IMR-90 (cell line): ENCODE measurements at regions not wholly inside any gene's neighbourhood (a gene's known extent, or its start where the extent isn't known, plus 50 kb on each side); places are given as distances from the start of the nearest gene placed in this dataset.

ENCODE experiments used
- ATAC-seq: fragments of 200-7000 bp; cut with Tn5 transposase; 2 replicates; pipeline ENCODE4 v1.9.1; 2020; ENCODE audit warnings: low read depth, mild to moderate bottlenecking, moderate library complexity
- BruUV-seq: library from RNA; stranded (reverse); fragments of 400-500 nt; replicated peaks from 2 replicates; lab custom pipeline; 2021; lab: Mats Ljungman, UMichigan
- CTCF ChIA-PET: fragments of 300-600 bp; formaldehyde crosslinking; extraction: SDS; loops from one replicate; lab custom pipeline; 2021; ENCODE audit warnings: antibody characterized with exemption; lab: Yijun Ruan, JAX
- POLR2A ChIA-PET: fragments of 300-600 bp; sonication (Branson Sonifier 250); formaldehyde crosslinking; loops from one replicate; lab custom pipeline; 2022; ENCODE audit warnings: antibody characterized with exemption; ENCODE audit not compliant: unreplicated experiment; lab: Charles Lee
- DNase-seq: peaks from one replicate; pipeline ENCODE4 v3.0.0; 2013
- H2AFZ ChIP-seq: replicated peaks from 2 replicates; pipeline ENCODE3; 2013; ENCODE audit warnings: low read length, mild to moderate bottlenecking; ENCODE audit not compliant: poor library complexity
- H2AK5ac ChIP-seq: 2 replicates; pipeline ENCODE4 v1.6.1; 2013; ENCODE audit warnings: low read depth, low read length, inconsistent platforms
- H2AK9ac ChIP-seq: replicated peaks from 2 replicates; pipeline ENCODE3; 2013; ENCODE audit warnings: mild to moderate bottlenecking, low read depth, low read length, moderate library complexity; ENCODE audit not compliant: poor library complexity
- H2BK120ac ChIP-seq: 2 replicates; pipeline ENCODE4 v1.6.1; 2013; ENCODE audit warnings: low read depth, low read length, inconsistent platforms
- H2BK15ac ChIP-seq: 3 replicates; pipeline ENCODE4 v1.6.1; 2013; ENCODE audit warnings: low read depth, low read length, inconsistent platforms
- H2BK20ac ChIP-seq: 2 replicates; pipeline ENCODE4 v1.6.1; 2013; ENCODE audit warnings: low read depth, mild to moderate bottlenecking, inconsistent platforms, low read length, moderate library complexity
- H2BK5ac ChIP-seq: 2 replicates; pipeline ENCODE4 v1.6.1; 2013; ENCODE audit warnings: mild to moderate bottlenecking, low read depth, low read length, inconsistent platforms; ENCODE audit not compliant: poor library complexity, severe bottlenecking
- H3K14ac ChIP-seq: replicated peaks from 2 replicates; pipeline ENCODE4 v1.6.1; 2013; ENCODE audit warnings: low read depth, low read length, inconsistent platforms
- H3K18ac ChIP-seq: 2 replicates; pipeline ENCODE4 v1.6.1; 2013; ENCODE audit warnings: low read depth, low read length, control low read depth
- H3K23ac ChIP-seq: 2 replicates; pipeline ENCODE4 v1.6.1; 2013; ENCODE audit warnings: low read depth, low read length, inconsistent platforms
- H3K27ac ChIP-seq: 2 replicates; pipeline ENCODE4 v1.5.1; 2013; ENCODE audit warnings: mild to moderate bottlenecking, control low read depth, low read length; ENCODE audit not compliant: insufficient read depth
- H3K27me3 ChIP-seq: 2 replicates; pipeline ENCODE4 v1.6.1; 2013; ENCODE audit warnings: low read length; ENCODE audit not compliant: control insufficient read depth, insufficient read depth
- H3K36me3 ChIP-seq: 2 replicates; pipeline ENCODE4 v1.6.1; 2013; ENCODE audit warnings: low read length, mixed read lengths; ENCODE audit not compliant: control insufficient read depth, insufficient read depth
- H3K4ac ChIP-seq: 2 replicates; pipeline ENCODE4 v1.6.1; 2013; ENCODE audit warnings: low read depth, low read length, inconsistent platforms
- H3K4me1 ChIP-seq: 2 replicates; pipeline ENCODE4 v1.6.1; 2013; ENCODE audit warnings: low read length, mixed read lengths; ENCODE audit not compliant: control insufficient read depth, insufficient read depth
- H3K4me2 ChIP-seq: 2 replicates; pipeline ENCODE4 v1.6.1; 2013; ENCODE audit warnings: low read depth, mild to moderate bottlenecking, control low read depth, low read length, moderate library complexity
- H3K4me3 ChIP-seq: 2 replicates; pipeline ENCODE4 v1.5.1; 2013; ENCODE audit warnings: low read depth, mild to moderate bottlenecking, control low read depth, low read length, moderate library complexity; ENCODE audit not compliant: insufficient read depth
- H3K56ac ChIP-seq: 2 replicates; pipeline ENCODE4 v1.6.1; 2013; ENCODE audit warnings: low read length, inconsistent platforms; ENCODE audit not compliant: insufficient read depth; ENCODE audit errors: extremely low read depth
- H3K79me1 ChIP-seq, 2 experiments: 2 replicates each; pipeline ENCODE4 v1.6.1; 2013; ENCODE audit warnings: low read length in 2 of 2, inconsistent platforms in 1 of 2, low read depth in 1 of 2
- H3K9ac ChIP-seq: 2 replicates; pipeline ENCODE4 v1.6.1; 2013; ENCODE audit warnings: low read depth, low read length, control low read depth
- H3K9me1 ChIP-seq: 2 replicates; pipeline ENCODE4 v1.6.1; 2013; ENCODE audit warnings: low read length, inconsistent platforms; ENCODE audit not compliant: insufficient read depth
- H3K9me3 ChIP-seq: 2 replicates; pipeline ENCODE4 v1.6.1; 2013; ENCODE audit warnings: low read length; ENCODE audit not compliant: control insufficient read depth, insufficient read depth
- H4K20me1 ChIP-seq: 2 replicates; pipeline ENCODE4 v1.6.1; 2013; ENCODE audit warnings: low read length, inconsistent platforms; ENCODE audit not compliant: insufficient read depth
- H4K5ac ChIP-seq: 2 replicates; pipeline ENCODE4 v1.6.1; 2013; ENCODE audit warnings: mild to moderate bottlenecking, low read depth, low read length, control low read depth
- H4K8ac ChIP-seq, 2 experiments: 2 replicates each; pipeline ENCODE4 v1.6.1; 2013; ENCODE audit warnings: low read depth in 2 of 2, low read length in 2 of 2, control low read depth in 1 of 2, inconsistent platforms in 1 of 2
- H4K91ac ChIP-seq: 2 replicates; pipeline ENCODE4 v1.6.1; 2013; ENCODE audit warnings: low read depth, low read length, inconsistent platforms; ENCODE audit not compliant: insufficient read depth
- BHLHE40 ChIP-seq: fragments of 150-350 bp; IDR thresholded peaks from 2 replicates; pipeline ENCODE4 v1.6.1; 2016; ENCODE audit warnings: mild to moderate bottlenecking, low read depth, low read length
- CEBPB ChIP-seq: IDR thresholded peaks from 2 replicates; pipeline ENCODE4 v1.6.1; 2012; ENCODE audit warnings: low read depth, low read length, improper control_type of control experiment
- CHD1 ChIP-seq: IDR thresholded peaks from 2 replicates; pipeline ENCODE4 v1.6.1; 2012; ENCODE audit warnings: low read depth, low read length, improper control_type of control experiment
- FOS ChIP-seq: fragments of 150-350 bp; IDR thresholded peaks from 2 replicates; pipeline ENCODE4 v1.6.1; 2016; ENCODE audit warnings: low read depth, low read length
- MAFK ChIP-seq: IDR thresholded peaks from 2 replicates; pipeline ENCODE4 v1.6.1; 2012; ENCODE audit warnings: low read depth, low read length, improper control_type of control experiment
- MAZ ChIP-seq: IDR thresholded peaks from 2 replicates; pipeline ENCODE4 v1.6.1; 2012; ENCODE audit warnings: low read depth, mild to moderate bottlenecking, low read length, improper control_type of control experiment, moderate library complexity, borderline replicate concordance
- MXI1 ChIP-seq: IDR thresholded peaks from 2 replicates; pipeline ENCODE4 v1.6.1; 2012; ENCODE audit warnings: low read depth, mild to moderate bottlenecking, low read length, moderate library complexity, borderline replicate concordance
- NFE2L2 ChIP-seq: fragments of 150-350 bp; IDR thresholded peaks from 2 replicates; pipeline ENCODE4 v1.6.1; 2016; ENCODE audit warnings: low read depth, mild to moderate bottlenecking, low read length
- POLR2A ChIP-seq: IDR thresholded peaks from 2 replicates; pipeline ENCODE4 v1.6.1; 2012; ENCODE audit warnings: mild to moderate bottlenecking, low read depth, low read length
- RAD21 ChIP-seq: IDR thresholded peaks from 2 replicates; pipeline ENCODE4 v1.6.1; 2012; ENCODE audit warnings: low read length, improper control_type of control experiment
- RCOR1 ChIP-seq: IDR thresholded peaks from 2 replicates; pipeline ENCODE4 v1.6.1; 2012; ENCODE audit warnings: mild to moderate bottlenecking, low read length, improper control_type of control experiment; ENCODE audit not compliant: insufficient replicate concordance
- RFX5 ChIP-seq: IDR thresholded peaks from 2 replicates; pipeline ENCODE4 v1.8.0; 2012; ENCODE audit warnings: low read depth, mild to moderate bottlenecking, low read length, moderate library complexity
- SMC3 ChIP-seq: fragments of 150-350 bp; IDR thresholded peaks from 2 replicates; pipeline ENCODE4 v1.6.1; 2016; ENCODE audit warnings: low read depth, mild to moderate bottlenecking, antibody characterized with exemption, low read length, moderate library complexity
- WGBS, 2 experiments: methylation state at CpG; one replicate each; pipeline versions ENCODE4 v1.1.5 to v1.1.7; 2013; ENCODE audit warnings: missing lambda C conversion rate in 2 of 2; ENCODE audit not compliant: insufficient read length in 1 of 2; ENCODE audit errors: extremely low coverage in 2 of 2; 5-methylcytosine and 5-hydroxymethylcytosine counted together
- dilution Hi-C: fragments of 300-500 bp; cut with HindIII; formaldehyde crosslinking; loops from one replicate; pipeline ENCODE4 v1.14.3; 2018; ENCODE audit warnings: low sequenced_read_pairs; ENCODE audit not compliant: unreplicated experiment
- in situ Hi-C: fragments of 300-500 bp; cut with MboI; formaldehyde crosslinking; loops from 3 replicates; pipeline ENCODE4 v1.14.3; 2019; ENCODE audit warnings: low sequenced_read_pairs, inconsistent platforms, mixed read lengths
- intact Hi-C: fragments of 100-400 bp; cut with micrococcal nuclease; formaldehyde crosslinking; loops from 2 replicates; pipeline ENCODE4 v1.10.0; 2022
- TF ChIP-seq, protein P1 (sequence below): conservative IDR thresholded peaks from 2 replicates; pipeline ENCODE4 v1.5.1; 2012; ENCODE audit warnings: mild to moderate bottlenecking, low read depth, low read length, improper control_type of control experiment
- TF ChIP-seq, protein P2 (sequence below): fragments of 150-350 bp; IDR thresholded peaks from 2 replicates; pipeline ENCODE4 v1.6.1; 2016; ENCODE audit warnings: low read depth, mild to moderate bottlenecking, low read length, moderate library complexity, borderline replicate concordance
- TF ChIP-seq, protein P3 (sequence below): fragments of 150-350 bp; IDR thresholded peaks from 2 replicates; pipeline ENCODE4 v1.6.1; 2017; ENCODE audit warnings: mild to moderate bottlenecking, antibody characterized with exemption, low read length, low read depth

DNA sequence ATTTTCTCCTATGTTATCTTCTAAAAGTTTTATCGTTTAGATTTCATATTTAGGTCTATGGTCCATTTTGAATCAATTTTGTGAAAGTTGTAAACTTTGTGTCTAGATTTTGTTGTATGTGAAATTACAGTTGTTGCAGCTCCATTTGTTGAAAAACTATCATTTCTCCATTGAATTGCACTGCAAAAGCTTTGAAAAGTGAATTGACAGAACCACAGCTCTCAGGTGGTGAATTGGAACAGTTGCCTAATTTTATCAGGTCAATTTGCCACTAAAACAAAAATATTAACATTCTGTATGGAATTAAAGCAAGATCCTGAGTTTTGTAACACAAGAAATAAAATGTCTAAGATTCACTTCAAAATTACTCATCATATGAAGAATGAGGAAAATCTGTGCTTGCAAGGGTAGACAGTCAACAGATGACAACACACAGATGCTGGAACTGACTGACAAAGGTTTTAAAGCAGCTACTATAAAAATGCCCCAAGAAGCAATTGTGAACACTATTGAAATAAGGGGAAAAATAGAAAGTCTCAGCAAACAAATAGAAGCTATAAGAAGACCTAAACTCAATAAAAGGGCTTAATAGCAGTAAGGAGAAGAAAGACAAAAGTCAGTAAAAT, 346.7 kb downstream of the PAX1 start:
- H2BK20ac ChIP-seq, result no peak overlapping the region
- no peak overlapping the region for H3K56ac ChIP-seq
- intact Hi-C loops, result no loop called here
- H2BK5ac ChIP-seq, result no peak overlapping the region
- no peak overlapping the region for H2AK9ac ChIP-seq
- no peak overlapping the region for H3K4me2 ChIP-seq
- no peaks in the 10 kb centered on the region for H4K20me1 ChIP-seq
- no TSS peak for BruUV-seq
- H3K14ac ChIP-seq, result no peak overlapping the region
- no peak for ATAC-seq
- H3K9ac ChIP-seq, result no peak overlapping the region
- H2AFZ ChIP-seq, result no peak overlapping the region
- H3K23ac ChIP-seq, result no peak overlapping the region
- H3K9me1 ChIP-seq, result no peaks in the 10 kb centered on the region
- ChIA-PET POLR2A (no interaction called here), CTCF (interaction anchor here (0.6 kb wide), 1 partner anchor 28 kb away, joined by 4 read pairs; no protein-coding TSS in a partner anchor)
- no peak overlapping the region for H4K91ac ChIP-seq
- WGBS, 2 experiments, result no CpG with 5 or more reads among the region's 1 CpG
- in situ Hi-C loops, result no loop called here
- no peak overlapping the region for H2BK120ac ChIP-seq
- no peak for TF ChIP-seq MXI1
- no peak for TF ChIP-seq FOS
- TF ChIP-seq, protein P1, sequence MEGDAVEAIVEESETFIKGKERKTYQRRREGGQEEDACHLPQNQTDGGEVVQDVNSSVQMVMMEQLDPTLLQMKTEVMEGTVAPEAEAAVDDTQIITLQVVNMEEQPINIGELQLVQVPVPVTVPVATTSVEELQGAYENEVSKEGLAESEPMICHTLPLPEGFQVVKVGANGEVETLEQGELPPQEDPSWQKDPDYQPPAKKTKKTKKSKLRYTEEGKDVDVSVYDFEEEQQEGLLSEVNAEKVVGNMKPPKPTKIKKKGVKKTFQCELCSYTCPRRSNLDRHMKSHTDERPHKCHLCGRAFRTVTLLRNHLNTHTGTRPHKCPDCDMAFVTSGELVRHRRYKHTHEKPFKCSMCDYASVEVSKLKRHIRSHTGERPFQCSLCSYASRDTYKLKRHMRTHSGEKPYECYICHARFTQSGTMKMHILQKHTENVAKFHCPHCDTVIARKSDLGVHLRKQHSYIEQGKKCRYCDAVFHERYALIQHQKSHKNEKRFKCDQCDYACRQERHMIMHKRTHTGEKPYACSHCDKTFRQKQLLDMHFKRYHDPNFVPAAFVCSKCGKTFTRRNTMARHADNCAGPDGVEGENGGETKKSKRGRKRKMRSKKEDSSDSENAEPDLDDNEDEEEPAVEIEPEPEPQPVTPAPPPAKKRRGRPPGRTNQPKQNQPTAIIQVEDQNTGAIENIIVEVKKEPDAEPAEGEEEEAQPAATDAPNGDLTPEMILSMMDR, result no peak
- no peak for TF ChIP-seq MAZ
- TF ChIP-seq BHLHE40, result no peak
- TF ChIP-seq RCOR1, result no peak
- TF ChIP-seq, protein P2, sequence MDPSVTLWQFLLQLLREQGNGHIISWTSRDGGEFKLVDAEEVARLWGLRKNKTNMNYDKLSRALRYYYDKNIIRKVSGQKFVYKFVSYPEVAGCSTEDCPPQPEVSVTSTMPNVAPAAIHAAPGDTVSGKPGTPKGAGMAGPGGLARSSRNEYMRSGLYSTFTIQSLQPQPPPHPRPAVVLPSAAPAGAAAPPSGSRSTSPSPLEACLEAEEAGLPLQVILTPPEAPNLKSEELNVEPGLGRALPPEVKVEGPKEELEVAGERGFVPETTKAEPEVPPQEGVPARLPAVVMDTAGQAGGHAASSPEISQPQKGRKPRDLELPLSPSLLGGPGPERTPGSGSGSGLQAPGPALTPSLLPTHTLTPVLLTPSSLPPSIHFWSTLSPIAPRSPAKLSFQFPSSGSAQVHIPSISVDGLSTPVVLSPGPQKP, result no peak
- TF ChIP-seq, protein P3, sequence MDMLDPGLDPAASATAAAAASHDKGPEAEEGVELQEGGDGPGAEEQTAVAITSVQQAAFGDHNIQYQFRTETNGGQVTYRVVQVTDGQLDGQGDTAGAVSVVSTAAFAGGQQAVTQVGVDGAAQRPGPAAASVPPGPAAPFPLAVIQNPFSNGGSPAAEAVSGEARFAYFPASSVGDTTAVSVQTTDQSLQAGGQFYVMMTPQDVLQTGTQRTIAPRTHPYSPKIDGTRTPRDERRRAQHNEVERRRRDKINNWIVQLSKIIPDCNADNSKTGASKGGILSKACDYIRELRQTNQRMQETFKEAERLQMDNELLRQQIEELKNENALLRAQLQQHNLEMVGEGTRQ, result no peak
- no peak for TF ChIP-seq MAFK
- no peak for TF ChIP-seq RAD21
- no peak for TF ChIP-seq CEBPB
- no peak for TF ChIP-seq POLR2A
- no peak for TF ChIP-seq CHD1
- TF ChIP-seq RFX5, result no peak
- TF ChIP-seq NFE2L2, result no peak
- no peak for TF ChIP-seq SMC3
- H3K4me3 ChIP-seq, result no peak overlapping the region
- H3K36me3 ChIP-seq, result no peaks in the 10 kb centered on the region
- H2AK5ac ChIP-seq, result no peak overlapping the region
- dilution Hi-C loops, result no loop called here
- H3K18ac ChIP-seq, result no peak overlapping the region
- no peak overlapping the region for H4K8ac ChIP-seq
- no peak overlapping the region for H3K27ac ChIP-seq
- H3K4ac ChIP-seq, result no peak overlapping the region
- H4K5ac ChIP-seq, result no peak overlapping the region
- H3K79me1 ChIP-seq, result no peaks in the 10 kb centered on the region
- no peaks in the 10 kb centered on the region for H3K4me1 ChIP-seq
- H3K9me3 ChIP-seq, result peaks cover 8% of the 10 kb centered on the region; the same call in 1 of the 2 replicates
- no peak overlapping the region for H2BK15ac ChIP-seq
- no peaks in the 10 kb centered on the region for H3K27me3 ChIP-seq
- DNase-seq, result no peak
